RKO (cell line): ENCODE measurements at regions not wholly inside any gene's neighbourhood (a gene's known extent, or its start where the extent isn't known, plus 50 kb on each side); places are given as distances from the start of the nearest gene placed in this dataset.
A peak's percentile ranks its signal among the peaks of the same experiment; 100 is the strongest.

Experiments used
- DNase-seq: peaks from one replicate; pipeline ENCODE4 v3.0.0-alpha.2; 2016; ENCODE audit warnings: low spot score

GRCh38 chr14:36083317-36083716 is 93.2 kb downstream of the PTCSC3 start:
- DNase-seq: no peak

DNA sequence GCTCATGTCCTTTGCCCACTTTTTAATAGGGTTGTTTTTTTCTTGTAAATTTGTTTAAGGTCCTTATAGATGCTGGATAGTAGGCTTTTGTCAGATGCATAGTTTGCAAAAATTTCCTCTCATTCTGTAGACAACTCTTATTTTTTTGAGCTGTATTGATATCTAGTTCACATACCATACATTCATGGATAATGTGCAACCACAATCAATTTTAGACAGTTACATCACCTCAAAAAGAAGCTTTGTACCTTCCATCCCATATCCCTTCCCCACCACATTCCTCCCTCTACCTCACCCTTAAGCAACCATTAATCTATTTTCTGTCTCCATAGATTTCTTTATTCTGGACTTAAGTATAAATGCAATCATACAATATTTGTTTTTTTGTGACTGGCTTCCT is 98.4 kb downstream of the PTCSC3 start:
- no peak for DNase-seq

DNA sequence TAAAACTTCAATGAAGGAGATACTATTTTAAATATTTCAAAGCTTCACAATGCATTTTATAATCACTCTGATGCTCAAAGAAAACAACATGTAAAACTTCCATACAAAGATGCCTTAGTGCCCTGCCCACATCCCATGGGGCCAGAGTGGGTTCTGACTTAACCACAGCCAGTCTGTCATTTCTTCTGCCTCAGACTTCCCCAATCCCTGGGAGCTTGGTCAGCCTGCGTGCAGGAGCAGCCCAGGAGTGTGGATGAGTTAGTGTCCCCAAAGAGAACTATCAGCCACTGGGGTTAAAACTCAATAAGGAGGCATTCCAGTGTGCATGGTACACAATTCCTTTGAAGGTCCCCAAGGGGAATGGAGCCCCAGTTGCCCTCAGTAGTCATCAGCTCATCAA is 100.3 kb downstream of the PTCSC3 start:
- no peak for DNase-seq

- DNase-seq: no peak
Observed at GRCh38 chr14:36075203-36075602, 101.3 kb downstream of the PTCSC3 start.

DNA sequence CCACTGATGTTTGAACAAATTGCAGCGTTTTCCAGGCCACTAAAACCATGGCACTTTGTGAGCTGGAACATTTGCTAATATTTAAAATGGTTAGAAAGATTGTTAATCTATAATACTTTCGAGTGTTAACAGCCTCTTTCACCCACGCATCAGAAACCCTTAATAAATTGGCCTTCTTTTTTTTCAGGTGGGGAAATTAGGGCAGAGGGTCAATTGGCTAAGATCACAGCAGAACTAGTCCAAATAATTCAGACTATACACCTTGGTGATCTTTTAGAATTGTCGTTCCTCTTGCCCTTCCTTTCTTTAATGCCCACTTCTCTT is 105.8 kb downstream of the PTCSC3 start:
- DNase-seq: no peak

GRCh38 chr14:36070031-36070719 is 106.3 kb downstream of the PTCSC3 start:
- peak; percentile 67 for DNase-seq

- DNase-seq: peak; percentile 58
Observed at GRCh38 chr14:36069535-36069900, 107.0 kb downstream of the PTCSC3 start.

DNA sequence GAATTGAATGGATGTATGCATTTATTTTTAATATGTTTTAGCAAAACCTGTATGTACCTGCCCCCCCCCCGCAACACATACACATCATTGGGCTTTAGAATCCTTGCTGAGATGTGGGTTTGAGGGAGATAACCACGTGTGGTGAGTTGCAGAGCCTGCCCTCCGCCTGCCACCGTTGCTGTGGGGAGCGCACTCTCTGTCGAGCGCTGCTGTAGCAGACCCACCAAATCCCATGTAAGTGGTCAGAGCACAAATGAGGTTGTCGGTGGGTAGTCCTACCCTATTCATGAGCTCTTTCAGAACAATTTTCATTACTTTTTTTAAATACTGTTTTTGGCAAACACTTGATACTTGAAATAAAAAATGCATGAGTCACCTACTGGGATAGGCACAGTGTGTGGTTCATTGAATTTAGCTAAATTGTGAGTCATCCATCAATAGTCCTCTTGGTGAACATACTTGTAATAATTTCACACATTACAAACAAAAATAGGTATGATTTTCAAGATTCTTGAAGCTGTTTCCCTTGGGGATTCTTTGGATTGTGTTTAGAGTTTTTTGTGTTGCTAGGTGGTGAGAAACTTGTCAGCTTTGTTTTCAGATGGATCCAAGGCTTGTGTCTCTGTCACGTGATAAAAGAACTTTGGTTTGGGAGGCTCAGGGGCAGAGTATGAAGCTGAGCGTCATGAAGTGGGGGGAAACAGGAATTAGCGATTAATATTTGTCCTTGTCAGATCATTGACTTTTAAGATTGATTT is 107.6 kb downstream of the PTCSC3 start:
- no peak for DNase-seq

DNA sequence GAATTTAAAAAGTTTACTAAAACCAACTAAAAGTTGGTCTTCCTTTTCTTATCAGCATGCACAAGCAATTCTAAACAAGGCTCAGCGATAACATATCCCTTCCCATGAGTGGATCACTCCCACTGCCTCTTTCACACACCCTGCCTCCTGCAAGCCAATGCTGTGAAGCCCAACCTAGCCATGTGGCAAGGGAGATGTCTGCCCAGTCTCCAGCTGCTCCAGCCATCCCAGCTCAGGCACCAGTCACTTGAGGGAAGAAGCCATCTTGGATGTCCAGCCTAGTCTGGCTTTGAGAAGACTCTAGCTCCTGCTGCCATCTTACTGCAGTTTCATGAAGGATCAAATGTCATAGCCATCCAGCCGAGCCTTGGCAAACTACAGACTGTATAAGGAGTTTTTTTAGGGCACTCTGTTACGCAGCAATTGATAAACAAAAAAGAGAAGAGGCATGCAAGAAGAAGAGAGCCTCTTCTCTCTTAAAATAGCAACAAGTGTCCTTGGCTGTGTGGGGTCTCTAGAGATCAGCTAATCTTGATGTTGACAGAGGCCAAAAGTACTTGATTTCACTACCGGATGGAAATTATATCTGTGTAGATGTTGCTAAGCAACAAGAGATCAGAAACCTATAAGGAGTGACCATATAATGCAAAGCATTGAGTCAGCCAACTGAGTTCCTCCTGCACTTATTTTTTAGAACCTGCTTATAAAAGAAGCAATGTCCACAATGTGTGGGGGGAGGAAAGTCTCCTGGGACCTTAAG is 108.9 kb downstream of the PTCSC3 start:
- no peak for DNase-seq

DNA sequence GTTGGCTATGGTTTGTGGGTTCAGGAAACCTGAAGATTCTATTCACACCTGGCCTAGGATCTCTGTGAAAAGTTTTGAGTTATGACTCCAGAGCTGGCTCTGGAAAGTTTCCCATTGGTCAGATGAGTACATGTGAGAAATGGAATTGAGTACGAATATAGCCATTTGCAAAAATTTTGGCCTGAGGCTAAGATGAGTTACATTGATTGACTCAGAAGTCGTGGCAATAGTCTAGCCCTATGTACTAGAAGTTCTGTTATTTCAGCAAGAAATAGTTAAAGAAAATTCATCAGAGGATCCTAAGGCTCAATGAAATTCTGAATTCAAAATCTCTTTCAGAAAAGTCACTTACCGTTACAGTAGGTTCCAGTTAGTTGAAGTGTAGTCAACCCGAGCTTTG is 109.9 kb downstream of the PTCSC3 start:
- DNase-seq: no peak

GRCh38 chr14:36065831-36066230 is 110.7 kb downstream of the PTCSC3 start:
- DNase-seq: no peak

- DNase-seq: no peak
Observed at GRCh38 chr14:36059531-36059930, 117.0 kb downstream of the PTCSC3 start.

DNA sequence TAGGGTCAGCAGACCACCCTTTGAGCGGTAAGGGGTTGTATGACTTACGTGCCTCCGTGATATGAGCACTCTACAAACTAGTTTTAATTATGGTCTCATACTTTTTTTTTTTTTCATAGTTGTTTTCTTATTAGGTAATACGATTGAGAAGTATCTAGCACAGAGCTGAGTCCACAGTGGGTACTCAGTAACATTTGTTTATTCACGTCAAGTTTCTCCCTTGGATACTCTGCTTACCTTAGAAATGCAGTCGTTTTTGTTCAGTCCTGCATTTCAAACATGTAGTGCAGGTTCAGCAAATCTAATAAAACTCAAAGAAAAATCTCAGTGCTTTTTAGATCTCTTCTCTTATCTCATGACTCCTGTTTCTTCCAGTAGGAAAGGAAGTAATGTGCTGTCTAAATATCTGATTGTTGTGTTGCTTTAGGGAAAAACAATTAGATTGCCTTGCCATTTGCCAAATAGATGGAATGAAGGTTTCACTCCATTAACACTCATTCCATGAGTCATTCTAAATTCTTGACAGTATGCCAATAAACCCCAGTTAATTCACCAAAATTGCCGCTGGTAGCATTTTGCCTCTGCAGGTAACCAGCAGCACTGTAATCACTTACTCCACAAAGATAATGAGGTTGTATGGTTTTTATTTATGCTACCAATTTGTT is 118.9 kb downstream of the PTCSC3 start:
- peak; percentile 42 for DNase-seq

DNA sequence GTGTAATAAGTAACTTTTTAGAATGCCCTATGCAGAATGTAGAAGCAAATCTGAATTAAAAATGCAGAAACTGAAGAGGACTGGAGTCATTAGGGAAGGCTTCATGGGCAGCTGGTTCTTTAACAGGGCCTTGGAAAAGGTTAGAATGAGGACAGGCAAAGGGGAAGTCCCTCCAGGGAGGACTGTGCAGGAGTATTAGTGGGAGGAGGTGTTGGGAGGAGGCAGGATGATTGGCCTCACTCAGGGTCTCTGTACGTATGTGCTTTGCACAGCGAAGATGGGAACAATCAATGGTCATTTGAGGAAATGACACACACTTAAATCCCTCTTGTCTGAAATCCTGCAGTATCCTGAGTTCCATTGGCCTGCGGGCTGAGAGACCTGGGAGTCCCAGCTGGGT is 119.7 kb downstream of the PTCSC3 start:
- no peak for DNase-seq

DNA sequence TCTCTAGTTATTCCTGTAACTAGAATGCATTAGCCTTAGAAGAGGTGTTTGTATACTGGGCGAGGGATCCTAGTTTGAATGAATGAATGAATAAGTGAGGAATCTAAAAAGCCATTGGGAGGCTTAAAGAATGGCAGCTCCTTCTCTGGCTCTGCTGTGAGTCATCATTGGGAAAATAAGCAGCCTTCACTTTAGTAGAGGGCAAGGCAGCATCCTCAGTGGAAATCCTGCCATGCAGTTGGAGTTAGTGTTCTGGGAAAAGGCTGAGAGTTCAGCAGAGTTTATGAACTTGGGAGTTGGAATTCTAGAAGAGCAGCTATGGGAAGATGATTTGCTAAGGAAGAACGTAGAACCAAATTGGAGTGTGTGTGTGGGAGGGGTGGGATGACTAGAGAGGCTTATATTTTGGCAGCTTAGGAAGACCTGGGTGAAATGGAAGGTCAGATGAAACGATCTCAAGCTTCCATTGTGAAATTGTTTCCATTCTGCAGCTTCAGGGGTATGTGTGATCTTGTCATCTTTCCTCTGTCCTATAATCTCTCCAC is 120.8 kb downstream of the PTCSC3 start:
- no peak for DNase-seq

DNA sequence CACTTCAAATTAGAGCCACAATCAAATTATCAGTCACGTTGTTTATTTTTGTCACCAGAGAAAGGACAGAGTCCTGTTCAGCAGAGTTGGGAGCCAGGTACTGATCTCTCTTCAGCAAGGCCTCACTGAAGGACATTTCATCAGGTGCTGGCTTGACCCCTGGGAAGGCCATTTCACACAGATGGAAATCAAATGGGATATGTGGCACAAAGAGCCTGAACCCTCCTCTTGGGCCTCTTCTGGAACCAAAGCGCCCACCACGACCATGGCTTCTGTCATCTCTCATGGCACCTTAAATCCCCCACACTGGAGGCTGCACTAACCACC is 121.5 kb downstream of the PTCSC3 start:
- no peak for DNase-seq

GRCh38 chr14:36054353-36055051 is 122.0 kb downstream of the PTCSC3 start:
- DNase-seq: no peak

DNA sequence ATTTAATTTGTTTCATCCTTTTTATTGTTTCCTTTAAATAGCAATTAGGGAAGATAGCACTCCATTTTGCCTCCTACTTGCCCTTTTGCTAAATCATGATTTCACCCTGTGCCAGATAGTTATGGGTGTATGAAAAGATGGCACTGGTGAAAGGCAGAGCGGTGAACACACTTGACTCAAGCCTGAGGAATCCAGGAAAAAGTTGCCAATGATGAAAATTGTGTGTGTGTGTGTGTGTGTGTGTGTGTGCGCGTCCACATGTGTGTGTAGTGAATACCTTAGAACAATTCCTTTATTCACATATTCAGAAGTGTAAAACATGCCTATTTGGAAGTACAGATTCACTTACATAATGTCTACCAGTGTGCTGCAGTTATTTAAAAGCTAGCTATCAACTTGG is 123.8 kb downstream of the PTCSC3 start:
- DNase-seq: no peak

DNA sequence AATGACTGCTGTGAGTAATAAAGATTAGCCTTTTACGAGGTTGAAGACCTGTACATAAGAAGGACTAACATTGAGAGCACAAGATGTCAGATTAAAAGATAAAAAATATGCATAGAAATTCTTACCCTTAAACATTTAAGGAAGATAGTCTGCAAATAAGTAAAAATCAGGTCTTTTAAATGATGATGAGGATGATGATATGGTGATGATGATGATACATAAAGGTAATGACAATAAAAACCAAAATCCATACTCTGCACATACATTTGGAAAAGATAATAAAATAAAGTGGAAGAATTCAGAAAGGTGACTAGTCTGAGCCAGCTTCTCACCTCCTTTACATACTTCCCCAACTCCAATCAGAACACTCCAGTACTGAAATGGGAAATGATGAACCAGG is 124.5 kb downstream of the PTCSC3 start:
- DNase-seq: no peak

DNA sequence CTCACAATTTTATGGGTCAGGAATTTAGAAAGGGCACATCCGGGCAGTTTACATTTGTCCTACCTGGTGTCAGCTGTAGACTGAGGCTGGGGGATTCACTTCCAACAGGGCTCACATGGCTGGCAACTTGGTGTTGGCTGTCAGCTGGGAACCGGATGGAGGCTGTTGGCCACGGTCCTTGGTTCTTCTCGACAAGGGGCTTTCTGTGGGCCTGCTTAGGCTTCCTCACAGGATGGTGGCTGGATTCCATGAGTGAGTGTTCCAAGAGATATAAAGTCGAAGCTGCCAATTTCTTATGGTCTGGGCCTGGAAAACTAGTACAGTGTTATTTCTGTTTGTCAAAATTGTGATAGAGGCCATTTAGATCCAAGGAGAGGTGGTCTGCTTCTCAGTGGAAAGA is 127.9 kb downstream of the PTCSC3 start:
- no peak for DNase-seq

DNA sequence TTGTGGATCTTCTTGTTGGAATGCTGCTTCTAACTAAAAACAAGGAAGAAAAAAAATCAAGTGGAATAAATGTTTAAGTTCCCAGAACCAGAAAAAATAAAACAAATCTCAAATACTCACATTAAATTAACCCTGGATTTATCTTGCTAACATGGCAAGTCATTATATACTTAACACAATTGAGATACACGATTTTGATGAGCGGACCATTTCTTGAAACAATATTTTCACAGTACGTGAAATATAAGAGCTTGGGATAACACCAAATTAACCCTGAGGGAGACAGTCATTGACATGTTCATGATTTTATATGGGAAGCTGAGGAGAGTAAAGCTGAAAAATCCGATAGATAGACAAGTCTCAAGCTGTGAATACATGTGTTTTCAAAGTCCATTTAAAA is 128.6 kb downstream of the PTCSC3 start:
- DNase-seq: no peak

GRCh38 chr14:36035675-36036074 is 140.8 kb downstream of the PTCSC3 start:
- no peak for DNase-seq
